PC-9 (cell line): ENCODE measurements at regions not wholly inside any gene's neighbourhood (a gene's known extent, or its start where the extent isn't known, plus 50 kb on each side); places are given as distances from the start of the nearest gene placed in this dataset.

ENCODE experiments used
- BruUV-seq: library from RNA; stranded (reverse); fragments of 400-500 nt; replicated peaks from 2 replicates; lab custom pipeline; 2021; lab: Mats Ljungman, UMichigan
- CTCF ChIA-PET: fragments of 300-600 bp; sonication (Branson Sonifier 250); formaldehyde crosslinking; loops from one replicate; lab custom pipeline; 2022; ENCODE audit warnings: antibody characterized with exemption; lab: Charles Lee
- POLR2A ChIA-PET: fragments of 300-600 bp; sonication (Branson Sonifier 250); formaldehyde crosslinking; loops from one replicate; lab custom pipeline; 2022; ENCODE audit warnings: antibody characterized with exemption; ENCODE audit not compliant: unreplicated experiment; lab: Charles Lee
- DNase-seq, 2 experiments: peaks; one replicate each; pipeline versions ENCODE4 v3.0.0 to v3.0.0-alpha.2; 2015 to 2022; ENCODE audit warnings: mixed read lengths in 1 of 2
- H2AFZ ChIP-seq: fragments of 200-600 bp; sonication (generic); 2 replicates; pipeline ENCODE4 v1.8.1; 2017; ENCODE audit warnings: antibody characterized with exemption
- H3F3A ChIP-seq: fragments of 200-600 bp; sonication (generic); 2 replicates; pipeline ENCODE4 v1.8.1; 2017; ENCODE audit warnings: antibody characterized with exemption, mild to moderate bottlenecking, low read depth; ENCODE audit not compliant: insufficient read depth
- H3K27ac ChIP-seq: fragments of 200-600 bp; sonication (generic); 2 replicates; pipeline ENCODE4 v1.6.1; 2016; ENCODE audit warnings: mixed run types
- H3K27me3 ChIP-seq: fragments of 200-600 bp; sonication (generic); 2 replicates; pipeline ENCODE4 v1.6.1; 2016; ENCODE audit warnings: low read depth, mixed run types; ENCODE audit not compliant: insufficient read depth
- H3K36me3 ChIP-seq: fragments of 200-600 bp; sonication (generic); 2 replicates; pipeline ENCODE4 v1.6.1; 2016; ENCODE audit warnings: low read depth, mixed run types
- H3K4me1 ChIP-seq: fragments of 200-600 bp; sonication (generic); replicated peaks from 2 replicates; pipeline ENCODE4 v1.6.1; 2016; ENCODE audit warnings: mixed run types; ENCODE audit not compliant: insufficient read depth
- H3K4me2 ChIP-seq: fragments of 200-600 bp; sonication (generic); 2 replicates; pipeline ENCODE4 v1.6.1; 2017; ENCODE audit warnings: mixed run types
- H3K4me3 ChIP-seq: fragments of 200-600 bp; sonication (generic); 2 replicates; pipeline ENCODE4 v1.6.1; 2016; ENCODE audit warnings: mixed run types
- H3K79me2 ChIP-seq: fragments of 200-600 bp; sonication (generic); 2 replicates; pipeline ENCODE4 v1.6.1; 2017; ENCODE audit warnings: low read depth, mixed run types
- H3K9me2 ChIP-seq: fragments of 200-600 bp; sonication (generic); 2 replicates; pipeline ENCODE4 v1.8.1; 2017; ENCODE audit warnings: mild to moderate bottlenecking; ENCODE audit not compliant: insufficient read depth
- H3K9me3 ChIP-seq: fragments of 200-600 bp; sonication (generic); 2 replicates; pipeline ENCODE4 v1.8.1; 2016; ENCODE audit warnings: low read depth; ENCODE audit not compliant: insufficient read depth
- H4K20me1 ChIP-seq: fragments of 200-600 bp; sonication (generic); 2 replicates; pipeline ENCODE4 v1.8.1; 2017; ENCODE audit not compliant: insufficient read depth
- CTCF ChIP-seq: fragments of 200-600 bp; sonication (generic); conservative IDR thresholded peaks from 2 replicates; pipeline ENCODE4 v1.6.1; 2017; ENCODE audit warnings: mixed run types, antibody characterized with exemption, mild to moderate bottlenecking, moderate library complexity
- EZH2 ChIP-seq: fragments of 200-600 bp; sonication (generic); IDR thresholded peaks from 2 replicates; pipeline ENCODE4 v1.8.0; 2017; ENCODE audit warnings: antibody characterized with exemption, low read depth
- intact Hi-C: fragments of 100-400 bp; cut with micrococcal nuclease; formaldehyde crosslinking; loops from one replicate; pipeline ENCODE4 v1.10.0; 2022; ENCODE audit not compliant: unreplicated experiment

GRCh38 chr11:79683930-79684329 lies 243.1 kb upstream of the TENM4 start:
- no peaks in the 10 kb centered on the region for H3K9me2 ChIP-seq
- no peaks in the 10 kb centered on the region for H4K20me1 ChIP-seq
- no peak overlapping the region for H3K4me2 ChIP-seq
- no peak overlapping the region for H2AFZ ChIP-seq
- BruUV-seq: no TSS peak
- peaks cover 5% of the 10 kb centered on the region; the same call in 1 of the 2 replicates for H3K27me3 ChIP-seq
- no peak for DNase-seq
- H3K36me3 ChIP-seq: no peaks in the 10 kb centered on the region
- H3K27ac ChIP-seq: no peak overlapping the region
- no peak overlapping the region for H3K4me3 ChIP-seq
- intact Hi-C loops: no loop called here
- H3K9me3 ChIP-seq: no peaks in the 10 kb centered on the region
- TF ChIP-seq CTCF (no peak), EZH2 (no peak)
- no peaks in the 10 kb centered on the region for H3K4me1 ChIP-seq
- POLR2A ChIA-PET: no interaction called here
- H3K79me2 ChIP-seq: no peaks in the 10 kb centered on the region
- H3F3A ChIP-seq: no peaks in the 10 kb centered on the region
- CTCF ChIA-PET: no interaction called here

DNA sequence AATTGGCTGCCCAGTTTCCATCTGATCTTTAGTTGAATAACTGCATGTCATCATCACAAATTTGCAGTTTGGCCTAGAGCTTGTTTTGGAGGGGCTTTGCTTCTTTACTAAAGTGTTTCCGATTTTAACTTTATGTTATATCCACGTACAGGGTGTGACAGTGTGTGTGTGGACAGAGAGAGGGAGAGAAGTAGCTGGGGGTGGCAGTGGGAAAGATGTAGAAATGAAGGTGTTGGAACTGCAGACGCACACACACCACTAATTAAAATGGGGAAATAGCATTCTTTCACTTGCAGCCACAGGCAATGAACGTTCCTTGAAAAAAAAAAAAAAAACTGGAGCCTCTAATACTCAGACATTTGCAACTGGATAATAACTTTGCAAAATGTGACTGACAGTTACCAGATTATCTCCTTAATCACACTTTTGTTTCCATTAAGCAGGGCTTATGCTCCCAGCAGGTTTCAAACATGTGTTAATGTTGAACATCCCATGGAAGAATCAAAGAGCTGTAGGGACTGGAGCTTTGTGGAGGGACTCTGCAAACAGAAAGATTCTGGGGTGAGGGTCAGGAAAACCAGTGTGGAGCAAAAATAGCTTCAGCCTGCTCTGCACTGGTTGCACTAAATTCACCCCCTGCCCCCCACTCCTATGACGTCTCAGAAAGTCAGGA lies 238.1 kb upstream of the TENM4 start:
- no peaks in the 10 kb centered on the region for H3K27me3 ChIP-seq
- intact Hi-C loops: no loop called here
- POLR2A ChIA-PET: no interaction called here
- DNase-seq: no peak
- no peaks in the 10 kb centered on the region for H3F3A ChIP-seq
- H3K9me3 ChIP-seq: no peaks in the 10 kb centered on the region
- no peaks in the 10 kb centered on the region for H3K36me3 ChIP-seq
- no peaks in the 10 kb centered on the region for H3K4me1 ChIP-seq
- H3K4me2 ChIP-seq: no peak overlapping the region
- H3K9me2 ChIP-seq: no peaks in the 10 kb centered on the region
- BruUV-seq: no TSS peak
- H3K27ac ChIP-seq: no peak overlapping the region
- TF ChIP-seq EZH2 (no peak), CTCF (no peak)
- H4K20me1 ChIP-seq: no peaks in the 10 kb centered on the region
- H3K4me3 ChIP-seq: no peak overlapping the region
- H3K79me2 ChIP-seq: no peaks in the 10 kb centered on the region
- CTCF ChIA-PET: no interaction called here
- H2AFZ ChIP-seq: no peak overlapping the region

- intact Hi-C loops: no loop called here
- H3K9me3 ChIP-seq: no peaks in the 10 kb centered on the region
- H3K79me2 ChIP-seq: no peaks in the 10 kb centered on the region
- ChIA-PET POLR2A (no interaction called here), CTCF (no interaction called here)
- no peaks in the 10 kb centered on the region for H3K9me2 ChIP-seq
- DNase-seq: no peak
- H2AFZ ChIP-seq: no peak overlapping the region
- TF ChIP-seq EZH2: no peak
- no peak for TF ChIP-seq CTCF
- no peaks in the 10 kb centered on the region for H3K36me3 ChIP-seq
- BruUV-seq: no TSS peak
- H3K27ac ChIP-seq: no peak overlapping the region
- H4K20me1 ChIP-seq: no peaks in the 10 kb centered on the region
- no peak overlapping the region for H3K4me2 ChIP-seq
- 0 out of 2 replicates have a peak, but pooled peaks cover 6% of the 10 kb centered on the region for H3K27me3 ChIP-seq
- H3K4me1 ChIP-seq: no peaks in the 10 kb centered on the region
- no peaks in the 10 kb centered on the region for H3F3A ChIP-seq
- no peak overlapping the region for H3K4me3 ChIP-seq
These were observed 235.6 kb upstream of the TENM4 start for GRCh38 chr11:79676396-79676795.
